D721Med (cell line): ENCODE measurements at regions not wholly inside any gene's neighbourhood (a gene's known extent, or its start where the extent isn't known, plus 50 kb on each side); places are given as distances from the start of the nearest gene placed in this dataset.
A peak's percentile ranks its signal among the peaks of the same experiment; 100 is the strongest.

ENCODE experiments used
- DNase-seq: peaks from one replicate; pipeline ENCODE4 v3.0.0; 2011; ENCODE audit warnings: low spot score; ENCODE audit not compliant: insufficient read length
- FAIRE-seq: peaks from 2 replicates; lab custom pipeline; 2011; peaks lifted over from hg19 to GRCh38; lab: Jason Lieb, UNC
- TF ChIP-seq, protein P1 (sequence below): IDR thresholded peaks from 2 replicates; pipeline ENCODE4 v1.5.1; 2012; ENCODE audit warnings: mild to moderate bottlenecking, control low read depth; ENCODE audit not compliant: insufficient read depth; ENCODE audit errors: missing control alignments

- DNase-seq (no peak), FAIRE-seq (no peak)
- TF ChIP-seq, protein P1, sequence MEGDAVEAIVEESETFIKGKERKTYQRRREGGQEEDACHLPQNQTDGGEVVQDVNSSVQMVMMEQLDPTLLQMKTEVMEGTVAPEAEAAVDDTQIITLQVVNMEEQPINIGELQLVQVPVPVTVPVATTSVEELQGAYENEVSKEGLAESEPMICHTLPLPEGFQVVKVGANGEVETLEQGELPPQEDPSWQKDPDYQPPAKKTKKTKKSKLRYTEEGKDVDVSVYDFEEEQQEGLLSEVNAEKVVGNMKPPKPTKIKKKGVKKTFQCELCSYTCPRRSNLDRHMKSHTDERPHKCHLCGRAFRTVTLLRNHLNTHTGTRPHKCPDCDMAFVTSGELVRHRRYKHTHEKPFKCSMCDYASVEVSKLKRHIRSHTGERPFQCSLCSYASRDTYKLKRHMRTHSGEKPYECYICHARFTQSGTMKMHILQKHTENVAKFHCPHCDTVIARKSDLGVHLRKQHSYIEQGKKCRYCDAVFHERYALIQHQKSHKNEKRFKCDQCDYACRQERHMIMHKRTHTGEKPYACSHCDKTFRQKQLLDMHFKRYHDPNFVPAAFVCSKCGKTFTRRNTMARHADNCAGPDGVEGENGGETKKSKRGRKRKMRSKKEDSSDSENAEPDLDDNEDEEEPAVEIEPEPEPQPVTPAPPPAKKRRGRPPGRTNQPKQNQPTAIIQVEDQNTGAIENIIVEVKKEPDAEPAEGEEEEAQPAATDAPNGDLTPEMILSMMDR, result no peak
These were observed 130.9 kb upstream of the SLITRK6 start for GRCh38 chr13:85930108-85930507.

- TF ChIP-seq, protein P1, result no peak
- no peak for FAIRE-seq
- no peak for DNase-seq
These were observed 111.7 kb upstream of the SLITRK6 start for GRCh38 chr13:85910962-85911361.

DNA sequence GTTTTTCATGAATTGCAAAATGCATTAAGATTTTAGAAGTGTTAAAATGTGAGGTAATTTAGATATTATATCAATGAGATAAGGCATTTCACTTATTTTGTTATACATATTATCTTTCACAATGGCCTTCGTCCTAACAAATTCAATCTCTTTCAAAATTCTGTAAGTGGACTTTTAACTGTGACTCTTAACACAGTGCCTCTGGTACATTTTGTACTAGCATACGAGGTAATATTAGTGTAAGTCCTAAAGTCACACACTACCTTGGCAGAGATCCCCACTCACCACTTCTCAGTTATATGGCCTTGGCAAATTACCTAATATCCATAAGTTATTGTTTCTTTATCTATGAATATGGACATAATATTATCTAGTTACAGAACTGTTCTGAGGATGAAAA lies 101.3 kb upstream of the SLITRK6 start:
- FAIRE-seq, result no peak
- DNase-seq, result no peak
- TF ChIP-seq, protein P1, result no peak

- FAIRE-seq (no peak), DNase-seq (no peak)
- TF ChIP-seq, protein P1, result peak; percentile 9
These were observed 97.6 kb upstream of the SLITRK6 start for GRCh38 chr13:85896516-85897450.

GRCh38 chr13:85887406-85887805 lies 88.2 kb upstream of the SLITRK6 start:
- FAIRE-seq, result peak; percentile 82
- TF ChIP-seq, protein P1, result no peak
- DNase-seq, result no peak

DNA sequence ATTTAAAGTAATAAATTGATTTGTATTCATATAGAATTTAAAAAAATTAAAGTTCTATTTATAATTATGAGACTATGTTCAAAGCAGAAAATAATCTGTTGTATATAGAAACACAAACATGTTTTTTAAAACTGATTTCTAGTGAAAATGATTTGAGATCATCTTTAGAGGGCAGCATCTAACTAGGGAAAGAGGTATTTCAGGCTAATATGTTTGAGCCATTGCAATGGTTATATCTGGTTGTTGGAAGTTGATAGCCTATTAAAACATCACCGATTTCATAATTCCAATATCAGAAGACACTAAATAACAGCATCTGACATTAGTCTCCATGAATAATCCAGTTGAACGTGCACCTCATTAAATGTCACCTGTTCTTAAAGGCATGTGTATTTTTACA lies 79.8 kb upstream of the SLITRK6 start:
- DNase-seq (no peak), FAIRE-seq (peak; percentile 25)
- TF ChIP-seq, protein P1, result no peak
